Coronary artery (tissue), 2 donors: ENCODE measurements at regions not wholly inside any gene's neighbourhood (a gene's known extent, or its start where the extent isn't known, plus 50 kb on each side); places are given as distances from the start of the nearest gene placed in this dataset.

Experiments
- DNase-seq: peaks from one replicate; pipeline ENCODE4 v3.0.0-alpha.2; 2017; ENCODE audit warnings: low spot score
- H3K27ac ChIP-seq, 2 donors: fragments of 200-600 bp; sonication (generic); one replicate each; pipeline ENCODE4 v1.5.1; 2016 to 2019
- H3K4me3 ChIP-seq: fragments of 200-600 bp; sonication (generic); 2 replicates; pipeline ENCODE4 v1.5.1; 2016; ENCODE audit warnings: mild to moderate bottlenecking, moderate library complexity
- CTCF ChIP-seq: fragments of 200-600 bp; sonication (generic); IDR thresholded peaks from one replicate; pipeline ENCODE4 v1.5.1; 2019; ENCODE audit warnings: antibody characterized with exemption

GRCh38 chr16:79757968-79758367, 157.4 kb upstream of the MAF start:
- TF ChIP-seq CTCF: no peak

DNA sequence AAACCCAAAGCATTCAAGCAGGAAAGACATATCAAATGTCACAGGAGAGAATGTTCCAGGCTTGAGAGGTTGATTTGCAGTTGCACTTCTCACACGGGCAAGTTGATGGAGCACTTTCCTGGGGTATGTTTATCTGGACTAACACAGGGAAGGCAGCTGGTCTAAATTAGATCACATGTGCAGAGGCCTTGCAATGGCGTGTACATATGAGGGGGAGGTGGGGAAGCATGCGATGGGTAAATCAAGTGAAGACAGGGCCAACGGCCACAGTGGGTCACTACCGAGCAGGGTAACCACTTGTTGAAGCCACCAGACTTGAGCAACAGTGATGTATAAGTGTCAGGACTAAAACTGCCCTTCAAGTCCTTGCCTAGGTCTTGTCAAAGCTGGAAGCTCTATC, 156.6 kb upstream of the MAF start:
- no peak for TF ChIP-seq CTCF
- no peak for DNase-seq
- no peak overlapping the region for H3K27ac ChIP-seq
- H3K4me3 ChIP-seq: no peak overlapping the region

More at GRCh38 chr16:79757968-79758367, 157.4 kb upstream of the MAF start:
- DNase-seq: no peak
- no peak overlapping the region for H3K27ac ChIP-seq
- H3K4me3 ChIP-seq: no peak overlapping the region

DNA sequence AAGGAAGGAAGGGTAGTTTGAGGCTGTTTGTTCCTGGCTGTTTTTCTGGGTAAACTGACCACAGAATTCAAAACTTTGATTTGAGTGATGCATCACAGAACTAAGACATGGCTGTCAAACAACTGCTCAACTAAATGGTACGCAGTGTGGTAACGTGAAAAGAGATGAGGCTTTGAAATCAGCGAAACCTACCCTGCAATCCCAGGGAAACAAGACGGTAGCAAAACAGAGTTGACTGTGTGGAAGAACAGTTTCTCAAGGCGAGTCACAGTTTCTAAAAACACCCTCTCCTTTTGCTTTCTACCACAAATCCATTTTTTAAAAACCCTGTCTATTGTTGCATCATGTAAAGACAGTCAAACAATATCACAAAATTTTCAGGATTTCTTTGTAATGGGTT, 156.0 kb upstream of the MAF start:
- no peak overlapping the region for H3K4me3 ChIP-seq
- no peak overlapping the region for H3K27ac ChIP-seq
- DNase-seq: no peak
- no peak for TF ChIP-seq CTCF

GRCh38 chr16:79754501-79754900, 154.0 kb upstream of the MAF start:
- no peak overlapping the region for H3K27ac ChIP-seq
- TF ChIP-seq CTCF: no peak
- DNase-seq: no peak
- H3K4me3 ChIP-seq: no peak overlapping the region

GRCh38 chr16:79754081-79754480, 153.5 kb upstream of the MAF start:
- no peak for DNase-seq
- no peak overlapping the region for H3K27ac ChIP-seq
- no peak for TF ChIP-seq CTCF
- no peak overlapping the region for H3K4me3 ChIP-seq

GRCh38 chr16:79753286-79753685, 152.7 kb upstream of the MAF start:
- TF ChIP-seq CTCF: no peak
- DNase-seq: no peak
- H3K27ac ChIP-seq: no peak overlapping the region
- H3K4me3 ChIP-seq: no peak overlapping the region

DNA sequence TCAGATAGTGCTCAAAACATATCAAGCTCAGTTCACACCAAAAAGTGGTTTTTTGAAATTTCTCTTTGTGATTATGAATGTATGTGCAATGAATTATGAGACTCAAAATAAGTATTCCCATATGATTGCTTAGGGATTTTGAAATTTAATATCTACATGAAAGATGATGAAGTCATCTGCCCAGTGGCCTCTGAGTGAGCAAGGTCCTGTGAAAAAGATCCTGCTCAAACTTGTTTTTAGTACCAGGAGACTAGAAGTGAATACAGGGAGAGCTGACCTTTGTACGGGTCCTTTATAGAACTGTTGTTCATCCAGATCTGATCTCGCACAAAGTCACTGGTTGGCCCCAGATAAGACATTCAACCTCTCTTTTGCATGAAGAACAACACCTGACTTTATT, 151.9 kb upstream of the MAF start:
- no peak overlapping the region for H3K27ac ChIP-seq
- H3K4me3 ChIP-seq: no peak overlapping the region
- DNase-seq: no peak
- TF ChIP-seq CTCF: no peak
